ENCODE measurements at regions not wholly inside any gene's neighbourhood (a gene's known extent, or its start where the extent isn't known, plus 50 kb on each side); places are given as distances from the start of the nearest gene placed in this dataset.

DNA sequence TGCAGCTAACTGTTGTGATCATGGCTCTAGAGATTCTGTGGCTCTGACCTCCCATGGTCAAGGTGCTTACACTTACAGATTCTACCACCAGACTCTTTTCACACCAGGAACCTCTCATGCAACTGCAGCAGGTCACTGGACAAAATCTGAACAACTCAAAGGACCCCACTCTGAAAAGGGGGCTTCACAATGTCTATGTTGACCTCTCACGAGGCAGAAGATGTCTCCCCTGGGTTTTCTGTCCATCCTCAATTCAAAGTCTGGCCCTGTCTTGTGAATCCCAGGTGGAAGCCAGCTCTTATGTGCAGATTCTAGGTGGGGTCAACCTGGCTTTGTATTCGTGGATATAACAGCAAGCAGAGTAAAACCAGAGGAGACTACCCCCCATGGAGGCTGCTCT is 118.6 kb upstream of the ZNF479 start:
- TF ChIP-seq, protein P1, sequence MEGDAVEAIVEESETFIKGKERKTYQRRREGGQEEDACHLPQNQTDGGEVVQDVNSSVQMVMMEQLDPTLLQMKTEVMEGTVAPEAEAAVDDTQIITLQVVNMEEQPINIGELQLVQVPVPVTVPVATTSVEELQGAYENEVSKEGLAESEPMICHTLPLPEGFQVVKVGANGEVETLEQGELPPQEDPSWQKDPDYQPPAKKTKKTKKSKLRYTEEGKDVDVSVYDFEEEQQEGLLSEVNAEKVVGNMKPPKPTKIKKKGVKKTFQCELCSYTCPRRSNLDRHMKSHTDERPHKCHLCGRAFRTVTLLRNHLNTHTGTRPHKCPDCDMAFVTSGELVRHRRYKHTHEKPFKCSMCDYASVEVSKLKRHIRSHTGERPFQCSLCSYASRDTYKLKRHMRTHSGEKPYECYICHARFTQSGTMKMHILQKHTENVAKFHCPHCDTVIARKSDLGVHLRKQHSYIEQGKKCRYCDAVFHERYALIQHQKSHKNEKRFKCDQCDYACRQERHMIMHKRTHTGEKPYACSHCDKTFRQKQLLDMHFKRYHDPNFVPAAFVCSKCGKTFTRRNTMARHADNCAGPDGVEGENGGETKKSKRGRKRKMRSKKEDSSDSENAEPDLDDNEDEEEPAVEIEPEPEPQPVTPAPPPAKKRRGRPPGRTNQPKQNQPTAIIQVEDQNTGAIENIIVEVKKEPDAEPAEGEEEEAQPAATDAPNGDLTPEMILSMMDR (IDR thresholded peaks at IDR 0.05; ENCODE audit: control extremely low read depth, extremely low read depth): no peak
- H3K27ac ChIP-seq (ENCODE audit: low read depth in 1 of 2, low read length in 1 of 2): no peak overlapping the region
- 24 to 26% methylated on average over 2 of the region's 2 CpGs for WGBS, 2 donors
- H3K36me3 ChIP-seq (ENCODE audit: control insufficient read depth in 4 of 4, insufficient read depth in 4 of 4, low read length in 4 of 4): no peaks in the 10 kb centered on the region
- ATAC-seq (ENCODE audit: insufficient read depth, low FRiP score): no peak
- no peak overlapping the region for H3K9ac ChIP-seq (ENCODE audit: insufficient read depth in 1 of 2, low read length in 2 of 2)
- no peaks in the 10 kb centered on the region for H3K4me1 ChIP-seq (ENCODE audit: control insufficient read depth in 5 of 5, insufficient read depth in 5 of 5, low read length in 5 of 5)
- H3K4me3 ChIP-seq: no peak overlapping the region
- H3K27me3 ChIP-seq (ENCODE audit: control insufficient read depth in 3 of 3, insufficient read depth in 3 of 3, low read length in 2 of 3): no peaks in the 10 kb centered on the region
- peaks cover 0 to 26% (median 11%) of the 10 kb centered on the region in 4 donors for H3K9me3 ChIP-seq (ENCODE audit: control insufficient read depth in 4 of 4, insufficient read depth in 3 of 4, low read length in 3 of 4)
- DNase-seq: no peak

DNA sequence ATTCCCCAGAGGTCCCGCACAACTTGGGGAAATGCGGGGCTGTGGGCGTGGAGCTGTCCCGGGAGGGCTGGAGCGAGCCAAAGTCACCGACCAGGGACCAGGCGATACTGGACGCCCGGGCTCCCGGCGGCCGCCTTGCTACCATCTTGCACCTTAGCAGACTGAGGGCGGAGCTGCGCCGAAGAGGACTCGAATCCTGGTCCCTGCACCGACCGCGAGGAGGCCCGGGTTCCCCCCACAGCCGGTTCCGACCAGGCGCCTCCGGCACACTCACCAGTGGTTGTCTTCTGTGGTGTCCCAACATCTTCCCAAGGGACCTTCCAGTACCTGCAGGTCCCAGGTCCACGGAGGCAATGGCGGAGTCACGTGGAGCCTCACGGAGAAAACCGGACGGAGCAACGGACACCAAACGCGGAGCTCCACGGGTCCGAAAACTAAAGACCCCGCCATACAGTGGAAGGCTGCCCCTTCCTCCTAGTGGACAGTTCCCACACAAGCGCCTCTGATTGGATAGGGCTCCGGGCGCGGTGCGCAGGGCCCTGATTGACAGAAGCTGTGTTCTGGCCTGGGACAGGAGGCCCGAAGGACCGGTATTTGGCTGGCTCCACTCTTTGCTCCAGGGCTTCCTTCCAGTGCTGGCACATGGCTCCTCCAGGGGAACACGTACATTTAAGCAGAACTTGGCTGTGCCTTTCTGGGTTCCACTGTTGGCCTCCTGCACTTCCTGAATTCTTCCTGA is 124.6 kb upstream of the ZNF479 start:
- no peak overlapping the region for H3K27ac ChIP-seq (ENCODE audit: low read depth in 1 of 2, low read length in 1 of 2)
- TF ChIP-seq, protein P1 (IDR thresholded peaks at IDR 0.05; ENCODE audit: control extremely low read depth, extremely low read depth): no peak
- WGBS, 2 donors: 85 to 86% methylated on average over 44 of the region's 44 CpGs
- ATAC-seq (ENCODE audit: insufficient read depth, low FRiP score) (no peak), DNase-seq (no peak)
- peaks cover 0 to 27% (median 10%) of the 10 kb centered on the region in 4 donors for H3K9me3 ChIP-seq (ENCODE audit: control insufficient read depth in 4 of 4, insufficient read depth in 3 of 4, low read length in 3 of 4)
- no peaks in the 10 kb centered on the region for H3K4me1 ChIP-seq (ENCODE audit: control insufficient read depth in 5 of 5, insufficient read depth in 5 of 5, low read length in 5 of 5)
- H3K36me3 ChIP-seq (ENCODE audit: control insufficient read depth in 4 of 4, insufficient read depth in 4 of 4, low read length in 4 of 4): no peaks in the 10 kb centered on the region
- H3K9ac ChIP-seq (ENCODE audit: insufficient read depth in 1 of 2, low read length in 2 of 2): no peak overlapping the region
- H3K27me3 ChIP-seq (ENCODE audit: control insufficient read depth in 3 of 3, insufficient read depth in 3 of 3, low read length in 2 of 3): no peaks in the 10 kb centered on the region
- H3K4me3 ChIP-seq: no peak overlapping the region

DNA sequence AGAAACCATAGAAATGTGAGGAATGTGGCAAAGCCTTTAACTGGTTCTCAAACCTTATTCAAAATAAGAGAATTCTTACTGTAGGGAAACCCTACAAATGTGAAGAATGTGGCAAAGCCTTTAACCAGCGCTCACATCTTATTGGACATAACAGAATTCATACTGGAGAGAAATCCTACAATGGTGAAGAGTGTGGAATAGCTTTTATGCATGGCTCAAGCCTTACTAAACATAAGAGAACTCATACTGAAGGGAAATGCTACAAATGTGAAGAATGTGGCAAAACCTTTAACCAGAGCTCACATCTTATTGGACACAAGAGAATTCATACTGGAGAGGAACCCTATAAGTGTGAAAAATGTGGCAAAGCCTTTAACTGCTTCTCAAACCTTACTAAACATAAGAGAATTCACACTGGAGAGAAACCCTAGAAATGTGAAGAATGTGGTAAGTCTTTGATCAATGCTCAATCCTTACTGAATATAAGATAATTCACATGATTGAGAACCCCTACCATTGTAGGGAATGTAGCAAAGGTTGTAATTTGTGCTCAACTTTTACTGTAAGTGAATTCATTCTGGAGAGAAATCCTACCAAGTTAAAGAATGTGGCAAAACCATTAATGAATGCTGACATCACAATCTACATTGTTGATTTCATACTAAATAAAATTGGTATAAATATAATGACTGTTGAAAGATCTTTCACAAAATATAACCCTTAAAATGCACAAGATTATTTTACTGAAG is 142.5 kb upstream of the ZNF479 start:
- TF ChIP-seq, protein P1 (IDR thresholded peaks at IDR 0.05; ENCODE audit: control extremely low read depth, extremely low read depth): no peak
- ATAC-seq (ENCODE audit: insufficient read depth, low FRiP score) (no peak), DNase-seq (no peak)
- Histone ChIP-seq H3K27me3 (ENCODE audit: control insufficient read depth in 3 of 3, insufficient read depth in 3 of 3, low read length in 2 of 3) (no peaks in the 10 kb centered on the region), H3K4me1 (ENCODE audit: control insufficient read depth in 5 of 5, insufficient read depth in 5 of 5, low read length in 5 of 5) (no peaks in the 10 kb centered on the region), H3K9ac (ENCODE audit: insufficient read depth in 1 of 2, low read length in 2 of 2) (no peak overlapping the region), H3K4me3 (no peak overlapping the region), H3K36me3 (ENCODE audit: control insufficient read depth in 4 of 4, insufficient read depth in 4 of 4, low read length in 4 of 4) (no peaks in the 10 kb centered on the region), H3K27ac (ENCODE audit: low read depth in 1 of 2, low read length in 1 of 2) (no peak overlapping the region), H3K9me3 (ENCODE audit: control insufficient read depth in 4 of 4, insufficient read depth in 3 of 4, low read length in 3 of 4) (peaks cover 0 to 46% (median 12%) of the 10 kb centered on the region in 4 donors)
- WGBS, 2 donors: 35 to 45% methylated on average over 1 of the region's 1 CpG
